GM18873 (cell line): ENCODE measurements at regions not wholly inside any gene's neighbourhood (a gene's known extent, or its start where the extent isn't known, plus 50 kb on each side); places are given as distances from the start of the nearest gene placed in this dataset.

Source experiments
- ATAC-seq: cut with Tn5 transposase; IDR thresholded peaks from one replicate; pipeline ENCODE4 v1.9.1; 2021; ENCODE audit warnings: mild to moderate bottlenecking, moderate library complexity, moderate number of reproducible peaks; ENCODE audit not compliant: unreplicated experiment, low FRiP score

DNA sequence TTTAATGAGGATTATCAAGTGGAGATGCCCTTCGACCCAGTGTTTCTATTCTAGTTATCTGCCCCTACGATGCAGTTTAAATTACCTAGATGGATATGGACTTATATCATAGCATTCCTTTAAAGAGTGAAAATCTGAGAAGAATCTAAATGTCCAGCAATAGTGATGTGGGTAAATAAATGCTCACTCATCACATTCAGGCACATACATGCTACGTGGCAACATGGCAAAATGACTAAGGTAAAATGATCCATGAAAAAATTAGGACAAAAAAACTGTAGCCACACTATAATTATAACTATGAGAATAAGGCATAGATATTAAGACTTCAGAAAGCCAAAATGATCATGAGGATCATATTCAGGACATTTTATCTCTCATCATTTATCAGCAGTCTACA lies 82.4 kb upstream of the PDE1C start:
- no peak for ATAC-seq

DNA sequence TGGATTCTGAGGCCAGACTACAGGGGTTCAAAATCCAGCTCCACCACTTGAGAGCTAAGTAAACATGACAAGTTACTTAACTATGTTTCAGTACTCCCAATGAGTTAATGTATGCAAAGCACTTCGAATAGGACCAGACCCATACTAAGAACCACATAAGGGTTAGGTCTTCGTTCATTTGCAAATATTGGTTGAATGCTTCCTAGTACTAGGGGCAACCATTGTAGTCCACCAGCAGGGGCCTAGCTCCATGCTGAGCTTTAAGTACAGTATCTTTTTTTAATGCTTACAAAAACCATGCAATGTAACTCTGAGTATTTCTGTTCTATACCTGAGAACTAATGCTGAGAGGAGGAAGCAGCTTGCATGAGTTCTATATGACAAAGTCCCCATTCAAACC lies 80.4 kb upstream of the PDE1C start:
- ATAC-seq: no peak

DNA sequence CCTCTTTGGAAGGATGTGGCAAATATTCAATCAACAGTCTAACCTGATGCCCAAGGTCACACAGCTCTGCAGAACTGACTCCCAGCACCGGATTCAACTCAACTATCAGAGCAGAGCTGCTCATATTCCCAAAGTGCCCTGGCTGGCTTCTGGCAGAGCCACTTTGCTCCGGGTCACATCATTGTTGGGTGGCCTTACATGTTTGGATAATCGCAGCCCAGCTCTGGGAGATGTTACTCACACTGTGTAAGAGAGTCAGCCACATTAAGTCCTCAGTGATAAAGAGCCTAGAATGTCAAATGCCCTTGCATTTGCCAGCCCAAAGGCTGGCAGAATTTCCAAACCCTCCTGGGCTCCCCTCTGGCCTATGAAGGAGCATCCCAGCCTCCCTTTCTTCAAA lies 79.8 kb upstream of the PDE1C start:
- ATAC-seq: no peak

DNA sequence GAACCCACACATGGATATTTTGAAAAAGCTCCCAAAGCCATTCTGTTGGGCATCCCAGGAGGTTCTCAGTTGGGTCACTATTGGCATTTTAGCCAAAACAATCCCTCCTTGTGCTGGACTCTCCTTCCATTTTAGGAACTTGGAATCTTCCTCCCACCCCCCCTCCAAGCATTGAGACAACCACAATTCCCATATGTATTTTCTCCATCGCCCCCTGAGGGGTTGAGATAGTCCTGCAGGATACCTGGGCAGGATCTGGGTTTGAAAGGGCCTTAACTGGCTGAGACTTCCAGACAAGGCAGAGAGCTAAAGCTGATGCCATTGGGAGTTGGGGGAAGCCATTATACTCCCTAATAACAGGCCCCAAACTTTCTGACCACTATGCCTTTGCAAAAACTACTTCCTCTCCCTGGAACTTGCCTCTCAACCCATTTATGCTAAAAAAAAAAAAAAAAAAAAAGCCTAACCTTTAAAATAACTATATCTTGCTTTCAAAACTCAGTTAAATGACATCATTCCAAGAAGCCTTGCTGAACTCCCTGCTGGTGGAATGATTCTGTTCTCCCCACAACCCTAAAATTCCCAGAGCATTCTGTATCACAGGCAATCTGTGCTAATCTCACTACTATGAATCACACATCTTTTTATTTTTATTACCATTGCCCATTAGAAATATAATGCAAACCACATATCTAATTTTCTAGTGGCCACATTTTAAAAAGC lies 77.5 kb upstream of the PDE1C start:
- no peak for ATAC-seq

GRCh38 chr7:32145911-32146310 lies 75.7 kb upstream of the PDE1C start:
- no peak for ATAC-seq

DNA sequence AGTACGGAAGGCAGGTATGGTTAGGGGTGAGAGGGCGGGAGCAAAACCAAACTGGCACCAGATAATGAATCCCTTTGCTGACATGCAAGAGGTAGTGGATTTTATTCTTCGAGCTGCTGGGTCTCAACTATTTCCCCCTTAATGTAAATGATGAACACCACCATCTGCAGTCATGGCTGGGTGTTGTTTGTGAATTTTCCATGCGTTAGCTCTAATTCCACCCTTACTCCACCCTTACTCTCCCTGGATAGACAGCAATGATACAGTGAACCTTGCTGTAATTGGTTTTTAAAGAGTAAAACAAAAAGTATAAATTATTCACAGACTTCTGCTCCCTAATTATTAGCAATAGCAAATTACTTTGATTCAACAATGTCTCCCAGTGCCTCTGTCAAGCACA lies 74.5 kb upstream of the PDE1C start:
- ATAC-seq: no peak

DNA sequence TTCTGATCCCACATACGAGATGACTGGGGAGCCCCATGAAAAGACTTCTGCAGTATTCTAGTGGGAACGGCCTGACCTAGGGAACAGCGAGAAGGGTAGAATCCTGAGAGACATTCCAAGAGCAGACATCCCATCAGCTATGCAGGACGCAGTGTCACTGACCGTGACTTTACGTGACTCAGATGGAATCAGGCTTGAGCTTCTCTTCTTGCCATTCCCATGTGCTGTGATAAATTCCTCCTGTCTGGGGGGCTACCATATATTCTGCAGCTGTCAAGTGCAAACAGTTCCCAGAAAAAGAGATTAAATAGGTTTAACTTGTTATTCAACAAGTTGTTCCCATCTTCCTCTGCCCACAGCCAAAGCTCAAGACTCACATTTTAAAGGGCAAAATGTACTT lies 73.1 kb upstream of the PDE1C start:
- no peak for ATAC-seq

- no peak for ATAC-seq
These were observed 72.4 kb upstream of the PDE1C start for GRCh38 chr7:32142649-32143048.

DNA sequence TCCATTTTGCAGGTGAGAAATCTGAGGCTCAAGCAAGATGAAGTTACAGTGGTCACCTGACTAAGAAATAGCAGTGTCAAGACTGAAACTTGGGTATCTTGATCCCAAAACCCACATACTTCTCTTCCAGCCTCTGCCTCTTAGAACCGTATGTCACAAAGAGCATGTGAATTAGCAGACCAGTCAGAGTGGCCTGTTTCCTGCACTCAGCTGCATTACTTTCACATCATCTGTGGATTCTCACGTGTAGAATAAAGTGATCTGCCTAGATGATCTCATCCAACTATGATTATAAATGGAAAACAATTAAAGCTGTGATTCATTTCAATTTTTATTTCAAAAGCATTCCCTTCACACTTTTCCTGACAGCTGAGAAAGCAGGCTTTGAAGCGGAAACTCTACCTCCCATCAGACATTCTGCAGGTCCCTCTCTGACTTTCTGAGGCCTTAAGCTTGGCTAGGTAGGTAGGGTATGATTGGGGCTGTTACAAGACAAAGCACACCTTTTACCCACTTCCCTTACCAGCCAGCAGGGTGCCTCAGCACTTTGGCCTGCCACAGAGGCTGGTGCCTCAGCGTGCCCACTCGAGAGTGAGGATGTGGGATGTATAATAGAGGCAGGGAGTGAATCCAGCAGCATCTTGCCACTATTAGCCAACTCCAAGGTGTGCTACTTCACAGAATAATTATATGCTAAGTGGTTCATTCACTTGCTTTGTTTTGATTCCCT lies 70.2 kb upstream of the PDE1C start:
- no peak for ATAC-seq

- ATAC-seq: no peak
These were observed 66.9 kb upstream of the PDE1C start for GRCh38 chr7:32137059-32137458.

DNA sequence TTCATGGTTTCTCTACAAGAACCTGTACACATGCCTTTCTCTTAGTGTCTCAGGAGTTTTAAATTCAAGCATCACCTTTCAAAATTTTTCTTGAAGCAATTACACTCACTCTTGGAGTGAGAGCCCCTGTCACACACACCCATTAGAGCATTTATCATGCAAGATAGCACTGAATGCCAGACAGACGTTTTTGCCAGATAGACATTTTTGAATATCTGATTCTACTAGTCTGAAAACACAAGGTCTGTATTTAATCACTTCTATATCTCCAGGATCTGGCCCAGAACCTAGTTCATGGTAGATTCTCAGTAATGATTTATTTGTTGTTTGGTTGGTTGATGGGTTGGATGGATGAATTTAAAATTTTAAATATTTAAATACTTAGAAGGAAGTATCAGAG lies 60.9 kb upstream of the PDE1C start:
- ATAC-seq: no peak

- ATAC-seq: no peak
These were observed 56.6 kb upstream of the PDE1C start for GRCh38 chr7:32126843-32127242.
